ENCODE measurements at regions not wholly inside any gene's neighbourhood (a gene's known extent, or its start where the extent isn't known, plus 50 kb on each side); places are given as distances from the start of the nearest gene placed in this dataset.

- no peak for TF ChIP-seq PRDM2 (tag by site-specific recombination; IDR thresholded peaks at IDR 0.05; ENCODE audit: borderline replicate concordance)
These were observed 136.1 kb upstream of the IRF2BP2 start (continued) for GRCh38 chr1:234745844-234746797.

GRCh38 chr1:234745276-234745675 lies 135.3 kb upstream of the IRF2BP2 start:
- Histone ChIP-seq H3K4me3 (ENCODE audit: low read depth, low read length) (no peak overlapping the region), H3K9me3 (ENCODE audit: control insufficient read depth, insufficient read depth, low read depth, low read length) (no peaks in the 10 kb centered on the region), H3K27ac (ENCODE audit: extremely low read depth, low read depth, low read length) (no peak overlapping the region), H3K36me3 (ENCODE audit: control insufficient read depth in 2 of 2, insufficient read depth in 1 of 2, low read length in 2 of 2) (no peaks in the 10 kb centered on the region), H3K4me1 (ENCODE audit: control insufficient read depth, insufficient read depth, low read length) (peaks cover 33% of the 10 kb centered on the region)
- ChIA-PET POLR2A (interaction anchor here (0.6 to 1.9 kb wide), 10 partner anchors 9 to 135 kb away, joined by 3 to 20 read pairs (median 4); partner anchors contain the start of gene IRF2BP2), CTCF (interaction anchor here (0.5 to 1.4 kb wide), 11 partner anchors 10 to 1864 kb away, joined by 3 to 5 read pairs (median 3); no protein-coding TSS in a partner anchor)
- TF ChIP-seq ZNF510 (tag by site-specific recombination; IDR thresholded peaks at IDR 0.05; ENCODE audit: insufficient replicate concordance) (no peak), ZNF704 (tag by site-specific recombination; IDR thresholded peaks at IDR 0.05) (no peak), ZNF549 (tag by site-specific recombination; IDR thresholded peaks at IDR 0.05) (no peak), OSR2 (tag by site-specific recombination; IDR thresholded peaks at IDR 0.05) (no peak), ZNF830 (tag by site-specific recombination; IDR thresholded peaks at IDR 0.05; ENCODE audit: low read depth) (no peak), ZBTB1 (tag by site-specific recombination; IDR thresholded peaks at IDR 0.05) (no peak), ZNF580 (tag by site-specific recombination; IDR thresholded peaks at IDR 0.05) (no peak), ZNF292 (tag by site-specific recombination; IDR thresholded peaks at IDR 0.05; ENCODE audit: borderline replicate concordance, low read depth) (no peak), ZBTB7A (tag by site-specific recombination; IDR thresholded peaks at IDR 0.05; ENCODE audit: low read depth) (no peak), ZNF626 (tag by site-specific recombination; IDR thresholded peaks at IDR 0.05) (no peak), ZNF768 (tag by site-specific recombination; IDR thresholded peaks at IDR 0.05) (no peak), ZNF76 (tag by site-specific recombination; IDR thresholded peaks at IDR 0.05; ENCODE audit: borderline replicate concordance, low read depth) (no peak)
- TF ChIP-seq, protein P1, sequence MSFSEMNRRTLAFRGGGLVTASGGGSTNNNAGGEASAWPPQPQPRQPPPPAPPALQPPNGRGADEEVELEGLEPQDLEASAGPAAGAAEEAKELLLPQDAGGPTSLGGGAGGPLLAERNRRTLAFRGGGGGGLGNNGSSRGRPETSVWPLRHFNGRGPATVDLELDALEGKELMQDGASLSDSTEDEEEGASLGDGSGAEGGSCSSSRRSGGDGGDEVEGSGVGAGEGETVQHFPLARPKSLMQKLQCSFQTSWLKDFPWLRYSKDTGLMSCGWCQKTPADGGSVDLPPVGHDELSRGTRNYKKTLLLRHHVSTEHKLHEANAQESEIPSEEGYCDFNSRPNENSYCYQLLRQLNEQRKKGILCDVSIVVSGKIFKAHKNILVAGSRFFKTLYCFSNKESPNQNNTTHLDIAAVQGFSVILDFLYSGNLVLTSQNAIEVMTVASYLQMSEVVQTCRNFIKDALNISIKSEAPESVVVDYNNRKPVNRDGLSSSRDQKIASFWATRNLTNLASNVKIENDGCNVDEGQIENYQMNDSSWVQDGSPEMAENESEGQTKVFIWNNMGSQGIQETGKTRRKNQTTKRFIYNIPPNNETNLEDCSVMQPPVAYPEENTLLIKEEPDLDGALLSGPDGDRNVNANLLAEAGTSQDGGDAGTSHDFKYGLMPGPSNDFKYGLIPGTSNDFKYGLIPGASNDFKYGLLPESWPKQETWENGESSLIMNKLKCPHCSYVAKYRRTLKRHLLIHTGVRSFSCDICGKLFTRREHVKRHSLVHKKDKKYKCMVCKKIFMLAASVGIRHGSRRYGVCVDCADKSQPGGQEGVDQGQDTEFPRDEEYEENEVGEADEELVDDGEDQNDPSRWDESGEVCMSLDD (tag by site-specific recombination; IDR thresholded peaks at IDR 0.05) = no peak
- TF ChIP-seq, protein P2, sequence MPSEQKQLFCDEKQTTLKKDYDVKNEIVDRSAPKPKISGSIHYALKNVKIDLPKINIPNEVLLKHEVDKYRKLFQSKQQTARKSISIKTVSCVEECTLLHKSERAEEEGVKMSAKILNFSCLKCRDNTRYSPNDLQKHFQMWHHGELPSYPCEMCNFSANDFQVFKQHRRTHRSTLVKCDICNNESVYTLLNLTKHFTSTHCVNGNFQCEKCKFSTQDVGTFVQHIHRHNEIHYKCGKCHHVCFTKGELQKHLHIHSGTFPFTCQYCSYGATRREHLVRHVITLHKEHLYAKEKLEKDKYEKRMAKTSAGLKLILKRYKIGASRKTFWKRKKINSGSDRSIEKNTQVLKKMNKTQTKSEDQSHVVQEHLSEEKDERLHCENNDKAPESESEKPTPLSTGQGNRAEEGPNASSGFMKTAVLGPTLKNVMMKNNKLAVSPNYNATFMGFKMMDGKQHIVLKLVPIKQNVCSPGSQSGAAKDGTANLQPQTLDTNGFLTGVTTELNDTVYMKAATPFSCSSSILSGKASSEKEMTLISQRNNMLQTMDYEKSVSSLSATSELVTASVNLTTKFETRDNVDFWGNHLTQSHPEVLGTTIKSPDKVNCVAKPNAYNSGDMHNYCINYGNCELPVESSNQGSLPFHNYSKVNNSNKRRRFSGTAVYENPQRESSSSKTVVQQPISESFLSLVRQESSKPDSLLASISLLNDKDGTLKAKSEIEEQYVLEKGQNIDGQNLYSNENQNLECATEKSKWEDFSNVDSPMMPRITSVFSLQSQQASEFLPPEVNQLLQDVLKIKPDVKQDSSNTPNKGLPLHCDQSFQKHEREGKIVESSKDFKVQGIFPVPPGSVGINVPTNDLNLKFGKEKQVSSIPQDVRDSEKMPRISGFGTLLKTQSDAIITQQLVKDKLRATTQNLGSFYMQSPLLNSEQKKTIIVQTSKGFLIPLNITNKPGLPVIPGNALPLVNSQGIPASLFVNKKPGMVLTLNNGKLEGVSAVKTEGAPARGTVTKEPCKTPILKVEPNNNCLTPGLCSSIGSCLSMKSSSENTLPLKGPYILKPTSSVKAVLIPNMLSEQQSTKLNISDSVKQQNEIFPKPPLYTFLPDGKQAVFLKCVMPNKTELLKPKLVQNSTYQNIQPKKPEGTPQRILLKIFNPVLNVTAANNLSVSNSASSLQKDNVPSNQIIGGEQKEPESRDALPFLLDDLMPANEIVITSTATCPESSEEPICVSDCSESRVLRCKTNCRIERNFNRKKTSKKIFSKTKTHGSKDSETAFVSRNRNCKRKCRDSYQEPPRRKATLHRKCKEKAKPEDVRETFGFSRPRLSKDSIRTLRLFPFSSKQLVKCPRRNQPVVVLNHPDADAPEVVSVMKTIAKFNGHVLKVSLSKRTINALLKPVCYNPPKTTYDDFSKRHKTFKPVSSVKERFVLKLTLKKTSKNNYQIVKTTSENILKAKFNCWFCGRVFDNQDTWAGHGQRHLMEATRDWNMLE (tag by site-specific recombination; conservative IDR thresholded peaks at IDR 0.05; ENCODE audit: low read depth) = no peak

All from HEK293 (cell line).